Daoy (cell line): ENCODE measurements at regions not wholly inside any gene's neighbourhood (a gene's known extent, or its start where the extent isn't known, plus 50 kb on each side); places are given as distances from the start of the nearest gene placed in this dataset.
"Not testable (repeated sequence)": the region's sequence is repeated elsewhere in the genome, so short reads cannot be mapped to it uniquely, and the experiment has no call there.

Source experiments
- DNase-seq: peaks from one replicate; pipeline ENCODE4 v3.0.0-alpha.2; 2015; ENCODE audit warnings: low read depth

GRCh38 chr9:111148052-111149017 lies 110.1 kb upstream of the LPAR1 start:
- peak; percentile 52 for DNase-seq

GRCh38 chr9:111147041-111147440 lies 108.8 kb upstream of the LPAR1 start:
- DNase-seq, result no peak

- no peak for DNase-seq
These were observed 106.5 kb upstream of the LPAR1 start for GRCh38 chr9:111144741-111145140.

- no peak for DNase-seq
These were observed 97.9 kb upstream of the LPAR1 start for GRCh38 chr9:111136180-111136579.

GRCh38 chr9:111131211-111131610 lies 92.9 kb upstream of the LPAR1 start:
- DNase-seq, result no peak

- DNase-seq, result no peak
These were observed 82.3 kb upstream of the LPAR1 start for GRCh38 chr9:111120526-111120925.

- DNase-seq, result no peak
These were observed 80.1 kb upstream of the LPAR1 start for GRCh38 chr9:111118256-111118948.

- DNase-seq, result no peak
These were observed 76.2 kb upstream of the LPAR1 start for GRCh38 chr9:111114486-111114885.

- DNase-seq, result no peak
These were observed 75.4 kb upstream of the LPAR1 start for GRCh38 chr9:111113712-111114111.

- DNase-seq, result no peak
These were observed 72.5 kb upstream of the LPAR1 start for GRCh38 chr9:111110805-111111204.

GRCh38 chr9:111108946-111109345 lies 70.7 kb upstream of the LPAR1 start:
- DNase-seq, result no peak

GRCh38 chr9:111107141-111107540 lies 68.9 kb upstream of the LPAR1 start:
- no peak for DNase-seq

- DNase-seq, result no peak
These were observed 67.9 kb upstream of the LPAR1 start for GRCh38 chr9:111106202-111106601.

GRCh38 chr9:111102793-111103464 lies 64.7 kb upstream of the LPAR1 start:
- no peak for DNase-seq

GRCh38 chr9:111099199-111100008 lies 61.1 kb upstream of the LPAR1 start:
- DNase-seq, result no peak

GRCh38 chr9:111098093-111098492 lies 59.8 kb upstream of the LPAR1 start:
- no peak for DNase-seq

GRCh38 chr9:111096051-111096450 lies 57.8 kb upstream of the LPAR1 start:
- no peak for DNase-seq

GRCh38 chr9:111095441-111095840 lies 57.2 kb upstream of the LPAR1 start:
- DNase-seq, result no peak

GRCh38 chr9:111094958-111095357 lies 56.7 kb upstream of the LPAR1 start:
- no peak for DNase-seq

- peak; percentile 68 for DNase-seq
These were observed 56.2 kb upstream of the LPAR1 start for GRCh38 chr9:111094433-111094924.

GRCh38 chr9:111092167-111092566 lies 53.9 kb upstream of the LPAR1 start:
- not testable (repeated sequence) for DNase-seq
